Erythroblast (primary cell): ENCODE measurements at regions not wholly inside any gene's neighbourhood (a gene's known extent, or its start where the extent isn't known, plus 50 kb on each side); places are given as distances from the start of the nearest gene placed in this dataset.

Source experiments
- GATA1 ChIP-seq: IDR thresholded peaks from 2 replicates; pipeline ENCODE4 v1.6.1; 2011; ENCODE audit warnings: low read depth, mild to moderate bottlenecking, control low read depth, low read length, moderate library complexity
- POLR2A ChIP-seq: IDR thresholded peaks from 2 replicates; pipeline ENCODE4 v1.6.1; 2011; ENCODE audit warnings: mild to moderate bottlenecking, low read length

DNA sequence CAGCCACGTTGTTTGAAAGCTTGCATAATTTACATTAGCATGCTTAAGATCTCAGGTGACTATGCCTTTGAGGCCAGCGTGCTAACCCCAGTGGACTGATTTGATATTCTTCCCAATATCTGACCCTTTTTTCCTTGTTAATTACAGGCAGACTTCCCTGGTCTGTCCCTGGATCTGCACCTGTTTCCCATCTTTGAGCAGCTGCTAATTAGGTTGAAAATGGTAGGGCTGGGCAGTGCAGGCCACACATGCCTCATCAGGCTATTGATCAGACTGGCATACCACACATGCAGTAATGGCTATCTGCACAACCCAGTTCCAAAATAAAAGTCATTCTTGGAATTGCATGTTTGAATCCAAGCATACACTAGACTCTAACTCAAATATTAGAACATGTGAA lies 164.3 kb upstream of the TFAP2D start:
- TF ChIP-seq POLR2A (no peak), GATA1 (no peak)
